Ovary (tissue), 7 donors: ENCODE measurements at regions not wholly inside any gene's neighbourhood (a gene's known extent, or its start where the extent isn't known, plus 50 kb on each side); places are given as distances from the start of the nearest gene placed in this dataset.

Experiments used
- DNase-seq, 5 donors: peaks; one replicate each; pipeline ENCODE4 v3.0.0-alpha.2; 2019 to 2020
- H3K27ac ChIP-seq, 2 donors: fragments of 200-600 bp; one replicate each; pipeline versions ENCODE4 v1.5.1 to v1.8.0; 2019 to 2022
- H3K27me3 ChIP-seq: fragments of 200-600 bp; one replicate; pipeline ENCODE4 v1.8.0; 2022
- H3K36me3 ChIP-seq: fragments of 200-600 bp; sonication (generic); one replicate; pipeline ENCODE4 v1.5.1; 2019
- H3K4me1 ChIP-seq: one replicate; pipeline ENCODE4 v1.8.1; 2013; ENCODE audit warnings: mild to moderate bottlenecking, moderate library complexity; ENCODE audit not compliant: insufficient read depth
- H3K4me3 ChIP-seq: fragments of 200-600 bp; sonication (generic); one replicate; pipeline ENCODE4 v1.5.1; 2017
- H3K9me3 ChIP-seq, 2 donors: fragments of 200-600 bp in 1 of 2; sonication (generic) in 1 of 2; one replicate each; pipeline versions ENCODE4 v1.5.1 to v1.8.1; 2013 to 2019; ENCODE audit warnings: mild to moderate bottlenecking in 1 of 2, moderate library complexity in 1 of 2
- CTCF ChIP-seq, 3 donors: fragments of 450-650 bp in 2 of 3; fragments of 200-600 bp in 1 of 3; IDR thresholded peaks; one replicate each; pipeline versions ENCODE4 v1.5.1 to v1.8.0; 2016 to 2022; ENCODE audit warnings: antibody characterized with exemption in 3 of 3, mild to moderate bottlenecking in 1 of 3
- EP300 ChIP-seq: sonication (generic); formaldehyde crosslinking; IDR thresholded peaks from one replicate; pipeline ENCODE4 v1.6.1; 2017; ENCODE audit warnings: antibody characterized with exemption
- POLR2A ChIP-seq: fragments of 450-650 bp; IDR thresholded peaks from one replicate; pipeline ENCODE4 v1.6.1; 2017; ENCODE audit warnings: antibody characterized with exemption, mild to moderate bottlenecking, moderate library complexity
- WGBS, 3 donors: extraction: QIAGEN DNeasy Blood & Tissue Kit in 1 of 3; methylation state at CpG; one replicate each; pipeline versions ENCODE4 v1.1.5 to v1.1.7; 2013 to 2017; 5-methylcytosine and 5-hydroxymethylcytosine counted together
- intact Hi-C, 4 donors: fragments of 100-400 bp; cut with DNase I; formaldehyde crosslinking; loops; one replicate each; pipeline versions ENCODE4 v1.11.0 to v1.15.1; 2022 to 2023
- donor health status: DM: no; HTN: no; CAD: no; lungs with moderate emphysema.
- donor health status: DM: no; HTN: no; CAD: no.
- donor health status: Bipolar disorder and iron deficiency.
- donor health status: DM: no; HTN: no; CAD: no.
- donor health status: DM: yes; HTN: yes; CAD: no.

- no peak for DNase-seq
- WGBS, 3 donors: 49 to 57% (median 51%) methylated on average over 2 of the region's 2 CpGs
- intact Hi-C loops: no loop called here
- Histone ChIP-seq H3K27ac (no peak overlapping the region), H3K27me3 (no peaks in the 10 kb centered on the region), H3K4me3 (no peak overlapping the region), H3K4me1 (peaks cover 1% of the 10 kb centered on the region), H3K9me3 (no peaks in the 10 kb centered on the region), H3K36me3 (no peaks in the 10 kb centered on the region)
- TF ChIP-seq CTCF (IDR thresholded peaks at IDR 0.05) (no peak), EP300 (no peak)
These were observed 472.9 kb downstream of the PRELID2 start for GRCh38 chr5:145362266-145362665.

GRCh38 chr5:145360936-145361335 lies 474.2 kb downstream of the PRELID2 start:
- Histone ChIP-seq H3K27ac (no peak overlapping the region), H3K4me3 (no peak overlapping the region), H3K4me1 (peaks cover 1% of the 10 kb centered on the region), H3K27me3 (no peaks in the 10 kb centered on the region), H3K36me3 (no peaks in the 10 kb centered on the region), H3K9me3 (peaks cover 0 to 3% of the 10 kb centered on the region in 2 donors)
- TF ChIP-seq POLR2A (no peak), CTCF (IDR thresholded peaks at IDR 0.05) (no peak), EP300 (no peak)
- DNase-seq: no peak
- intact Hi-C loops: no loop called here

- no peak overlapping the region for H3K4me3 ChIP-seq
- no peaks in the 10 kb centered on the region for H3K27me3 ChIP-seq
- no peak overlapping the region for H3K27ac ChIP-seq
- DNase-seq: no peak
- TF ChIP-seq EP300: no peak
- TF ChIP-seq CTCF (IDR thresholded peaks at IDR 0.05): no peak
- no peak for TF ChIP-seq POLR2A
- H3K9me3 ChIP-seq: no peaks in the 10 kb centered on the region
- H3K4me1 ChIP-seq: no peaks in the 10 kb centered on the region
- 86 to 97% (median 91%) methylated on average over 1 of the region's 1 CpG for WGBS, 3 donors
- H3K36me3 ChIP-seq: no peaks in the 10 kb centered on the region
- intact Hi-C loops: no loop called here
These were observed 484.6 kb downstream of the PRELID2 start for GRCh38 chr5:145350513-145350912.

- WGBS, 3 donors: 48 to 52% (median 49%) methylated on average over 4 of the region's 4 CpGs
- TF ChIP-seq POLR2A: no peak
- TF ChIP-seq CTCF (IDR thresholded peaks at IDR 0.05): no peak
- no peak for TF ChIP-seq EP300
- H3K4me3 ChIP-seq: no peak overlapping the region
- no peaks in the 10 kb centered on the region for H3K27me3 ChIP-seq
- no peak overlapping the region for H3K27ac ChIP-seq
- DNase-seq: no peak
- no peaks in the 10 kb centered on the region for H3K9me3 ChIP-seq
- no peaks in the 10 kb centered on the region for H3K36me3 ChIP-seq
- intact Hi-C loops: no loop called here
- H3K4me1 ChIP-seq: no peaks in the 10 kb centered on the region
These were observed 488.0 kb downstream of the PRELID2 start for GRCh38 chr5:145347026-145347616.
